Neural cell (in vitro differentiated cells): ENCODE measurements at regions not wholly inside any gene's neighbourhood (a gene's known extent, or its start where the extent isn't known, plus 50 kb on each side); places are given as distances from the start of the nearest gene placed in this dataset.

Source experiments
- H2AFZ ChIP-seq: fragments of 200-600, 300-800 bp; sonication (generic), shearing (Covaris generic); 2 replicates; pipeline ENCODE4 v1.6.0; 2014; ENCODE audit warnings: low read depth, mild to moderate bottlenecking, antibody characterized with exemption, low read length, moderate library complexity
- H3F3A ChIP-seq: fragments of 200-600 bp; shearing (Covaris generic); 2 replicates; pipeline ENCODE4 v1.6.1; 2016; ENCODE audit warnings: mild to moderate bottlenecking, moderate library complexity, mixed read lengths, antibody characterized with exemption, low read length; ENCODE audit not compliant: insufficient read depth, poor library complexity, severe bottlenecking
- H3K27ac ChIP-seq: fragments of 200-600, 300-800 bp; sonication (generic), shearing (Covaris generic); 2 replicates; pipeline ENCODE4 v1.5.1; 2014; ENCODE audit warnings: mild to moderate bottlenecking, low read length, moderate library complexity
- H3K27me3 ChIP-seq: fragments of 300-800, 200-600 bp; sonication (generic), shearing (Covaris generic); 2 replicates; pipeline ENCODE4 v1.6.0; 2014; ENCODE audit warnings: mild to moderate bottlenecking, low read depth, low read length, moderate library complexity; ENCODE audit not compliant: insufficient read depth
- H3K36me3 ChIP-seq: fragments of 300-800, 200-600 bp; sonication (generic), shearing (Covaris generic); 2 replicates; pipeline ENCODE4 v1.5.1; 2014; ENCODE audit warnings: mild to moderate bottlenecking, antibody characterized with exemption, low read length, moderate library complexity; ENCODE audit not compliant: insufficient read depth
- H3K4me2 ChIP-seq: fragments of 300-800, 200-600 bp; sonication (generic), shearing (Covaris generic); 2 replicates; pipeline ENCODE4 v1.6.0; 2014; ENCODE audit warnings: mild to moderate bottlenecking, low read length
- H3K4me3 ChIP-seq: fragments of 300-800, 200-600 bp; sonication (generic), shearing (Covaris generic); 2 replicates; pipeline ENCODE4 v1.5.1; 2014; ENCODE audit warnings: mild to moderate bottlenecking, low read length, moderate library complexity
- H3K79me2 ChIP-seq: fragments of 200-600 bp; shearing (Covaris generic); replicated peaks from 2 replicates; pipeline ENCODE4 v1.6.0; 2014; ENCODE audit warnings: mild to moderate bottlenecking, low read length, moderate library complexity; ENCODE audit not compliant: insufficient read depth
- H3K9ac ChIP-seq: fragments of 300-800, 200-600 bp; sonication (generic), shearing (Covaris generic); 2 replicates; pipeline ENCODE4 v1.6.1; 2016; ENCODE audit warnings: mild to moderate bottlenecking, low read length, mixed read lengths
- H3K9me2 ChIP-seq: fragments of 200-600 bp; shearing (Covaris generic); 2 replicates; pipeline ENCODE4 v1.6.1; 2016; ENCODE audit warnings: mild to moderate bottlenecking, low read length, mixed read lengths; ENCODE audit not compliant: insufficient read depth
- H3K9me3 ChIP-seq: fragments of 200-600, 300-800 bp; sonication (generic), shearing (Covaris generic); 2 replicates; pipeline ENCODE4 v1.6.1; 2016; ENCODE audit warnings: mild to moderate bottlenecking, mixed run types, low read length, moderate library complexity, mixed read lengths
- H4K20me1 ChIP-seq: fragments of 200-600 bp; shearing (Covaris generic); 2 replicates; pipeline ENCODE4 v1.6.1; 2016; ENCODE audit warnings: mild to moderate bottlenecking, mixed run types; ENCODE audit not compliant: insufficient read depth
- EP300 ChIP-seq: fragments of 450-650 bp; conservative IDR thresholded peaks from 2 replicates; pipeline ENCODE4 v1.6.1; 2014; ENCODE audit warnings: antibody characterized with exemption, mild to moderate bottlenecking, moderate library complexity; ENCODE audit not compliant: poor library complexity, severe bottlenecking
- EZH2 ChIP-seq: fragments of 200-600, 300-800 bp; shearing (Covaris generic), sonication (generic); IDR thresholded peaks from 2 replicates; pipeline ENCODE4 v1.6.1; 2014; ENCODE audit warnings: antibody characterized with exemption, low read length, borderline replicate concordance, mild to moderate bottlenecking; ENCODE audit not compliant: insufficient read depth, poor library complexity, severe bottlenecking
- MXI1 ChIP-seq: fragments of 450-650 bp; conservative IDR thresholded peaks from 2 replicates; pipeline ENCODE4 v1.6.1; 2014; ENCODE audit warnings: antibody characterized with exemption, mild to moderate bottlenecking; ENCODE audit not compliant: poor library complexity, severe bottlenecking
- POLR2AphosphoS5 ChIP-seq: IDR thresholded peaks from 2 replicates; pipeline ENCODE4 v1.6.1; 2012
- RAD21 ChIP-seq: fragments of 450-650 bp; conservative IDR thresholded peaks from 2 replicates; pipeline ENCODE4 v1.6.1; 2014; ENCODE audit warnings: antibody characterized with exemption, mild to moderate bottlenecking, moderate library complexity
- SMC3 ChIP-seq: fragments of 450-650 bp; conservative IDR thresholded peaks from 2 replicates; pipeline ENCODE4 v1.6.1; 2014; ENCODE audit warnings: antibody characterized with exemption, mild to moderate bottlenecking, moderate library complexity; ENCODE audit not compliant: poor library complexity
- TAF1 ChIP-seq: IDR thresholded peaks from 2 replicates; pipeline ENCODE4 v1.6.1; 2012; ENCODE audit warnings: low read depth
- TF ChIP-seq, protein P1 (sequence below): fragments of 450-650 bp; IDR thresholded peaks from 2 replicates; pipeline ENCODE4 v1.5.1; 2014; ENCODE audit warnings: antibody characterized with exemption, mild to moderate bottlenecking, moderate library complexity; ENCODE audit not compliant: poor library complexity, severe bottlenecking
- TF ChIP-seq, protein P2 (sequence below): IDR thresholded peaks from 2 replicates; pipeline ENCODE4 v1.6.1; 2012; ENCODE audit warnings: borderline replicate concordance

DNA sequence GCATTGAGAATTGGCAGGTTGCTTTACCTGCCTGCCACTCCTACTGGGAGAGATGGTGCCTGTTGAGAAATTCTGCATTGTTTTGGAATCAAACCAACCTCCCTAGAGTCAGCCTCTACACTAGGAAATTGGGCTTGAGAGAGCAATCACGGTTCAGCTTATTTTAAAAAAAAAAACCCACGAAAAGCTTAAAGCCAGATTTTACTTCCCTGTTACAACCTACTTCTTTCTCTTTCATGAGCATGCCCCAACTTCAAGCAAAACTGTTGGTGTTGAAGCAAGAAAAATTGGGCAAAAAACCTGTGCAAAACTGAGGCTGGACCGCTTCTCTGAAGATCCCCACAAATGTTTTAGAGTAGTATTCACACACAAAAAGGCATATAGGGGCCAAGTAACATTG, 134.6 kb upstream of the ZEB2 start:
- Histone ChIP-seq H3K9me2 (no peaks in the 10 kb centered on the region), H3K4me2 (no peak overlapping the region), H3K36me3 (no peaks in the 10 kb centered on the region), H3K4me3 (no peak overlapping the region), H3K9me3 (no peaks in the 10 kb centered on the region), H4K20me1 (no peaks in the 10 kb centered on the region), H3K27ac (no peak overlapping the region), H3K79me2 (no peaks in the 10 kb centered on the region), H3K27me3 (no peaks in the 10 kb centered on the region), H3F3A (no peaks in the 10 kb centered on the region), H2AFZ (no peak overlapping the region), H3K9ac (no peak overlapping the region)
- no peak for TF ChIP-seq EP300
- TF ChIP-seq, protein P1, sequence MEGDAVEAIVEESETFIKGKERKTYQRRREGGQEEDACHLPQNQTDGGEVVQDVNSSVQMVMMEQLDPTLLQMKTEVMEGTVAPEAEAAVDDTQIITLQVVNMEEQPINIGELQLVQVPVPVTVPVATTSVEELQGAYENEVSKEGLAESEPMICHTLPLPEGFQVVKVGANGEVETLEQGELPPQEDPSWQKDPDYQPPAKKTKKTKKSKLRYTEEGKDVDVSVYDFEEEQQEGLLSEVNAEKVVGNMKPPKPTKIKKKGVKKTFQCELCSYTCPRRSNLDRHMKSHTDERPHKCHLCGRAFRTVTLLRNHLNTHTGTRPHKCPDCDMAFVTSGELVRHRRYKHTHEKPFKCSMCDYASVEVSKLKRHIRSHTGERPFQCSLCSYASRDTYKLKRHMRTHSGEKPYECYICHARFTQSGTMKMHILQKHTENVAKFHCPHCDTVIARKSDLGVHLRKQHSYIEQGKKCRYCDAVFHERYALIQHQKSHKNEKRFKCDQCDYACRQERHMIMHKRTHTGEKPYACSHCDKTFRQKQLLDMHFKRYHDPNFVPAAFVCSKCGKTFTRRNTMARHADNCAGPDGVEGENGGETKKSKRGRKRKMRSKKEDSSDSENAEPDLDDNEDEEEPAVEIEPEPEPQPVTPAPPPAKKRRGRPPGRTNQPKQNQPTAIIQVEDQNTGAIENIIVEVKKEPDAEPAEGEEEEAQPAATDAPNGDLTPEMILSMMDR = no peak
- no peak for TF ChIP-seq EZH2
- no peak for TF ChIP-seq TAF1
- no peak for TF ChIP-seq POLR2AphosphoS5
- TF ChIP-seq, protein P2, sequence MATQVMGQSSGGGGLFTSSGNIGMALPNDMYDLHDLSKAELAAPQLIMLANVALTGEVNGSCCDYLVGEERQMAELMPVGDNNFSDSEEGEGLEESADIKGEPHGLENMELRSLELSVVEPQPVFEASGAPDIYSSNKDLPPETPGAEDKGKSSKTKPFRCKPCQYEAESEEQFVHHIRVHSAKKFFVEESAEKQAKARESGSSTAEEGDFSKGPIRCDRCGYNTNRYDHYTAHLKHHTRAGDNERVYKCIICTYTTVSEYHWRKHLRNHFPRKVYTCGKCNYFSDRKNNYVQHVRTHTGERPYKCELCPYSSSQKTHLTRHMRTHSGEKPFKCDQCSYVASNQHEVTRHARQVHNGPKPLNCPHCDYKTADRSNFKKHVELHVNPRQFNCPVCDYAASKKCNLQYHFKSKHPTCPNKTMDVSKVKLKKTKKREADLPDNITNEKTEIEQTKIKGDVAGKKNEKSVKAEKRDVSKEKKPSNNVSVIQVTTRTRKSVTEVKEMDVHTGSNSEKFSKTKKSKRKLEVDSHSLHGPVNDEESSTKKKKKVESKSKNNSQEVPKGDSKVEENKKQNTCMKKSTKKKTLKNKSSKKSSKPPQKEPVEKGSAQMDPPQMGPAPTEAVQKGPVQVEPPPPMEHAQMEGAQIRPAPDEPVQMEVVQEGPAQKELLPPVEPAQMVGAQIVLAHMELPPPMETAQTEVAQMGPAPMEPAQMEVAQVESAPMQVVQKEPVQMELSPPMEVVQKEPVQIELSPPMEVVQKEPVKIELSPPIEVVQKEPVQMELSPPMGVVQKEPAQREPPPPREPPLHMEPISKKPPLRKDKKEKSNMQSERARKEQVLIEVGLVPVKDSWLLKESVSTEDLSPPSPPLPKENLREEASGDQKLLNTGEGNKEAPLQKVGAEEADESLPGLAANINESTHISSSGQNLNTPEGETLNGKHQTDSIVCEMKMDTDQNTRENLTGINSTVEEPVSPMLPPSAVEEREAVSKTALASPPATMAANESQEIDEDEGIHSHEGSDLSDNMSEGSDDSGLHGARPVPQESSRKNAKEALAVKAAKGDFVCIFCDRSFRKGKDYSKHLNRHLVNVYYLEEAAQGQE = no peak
- no peak for TF ChIP-seq SMC3
- TF ChIP-seq MXI1 = no peak
- TF ChIP-seq RAD21 = no peak

DNA sequence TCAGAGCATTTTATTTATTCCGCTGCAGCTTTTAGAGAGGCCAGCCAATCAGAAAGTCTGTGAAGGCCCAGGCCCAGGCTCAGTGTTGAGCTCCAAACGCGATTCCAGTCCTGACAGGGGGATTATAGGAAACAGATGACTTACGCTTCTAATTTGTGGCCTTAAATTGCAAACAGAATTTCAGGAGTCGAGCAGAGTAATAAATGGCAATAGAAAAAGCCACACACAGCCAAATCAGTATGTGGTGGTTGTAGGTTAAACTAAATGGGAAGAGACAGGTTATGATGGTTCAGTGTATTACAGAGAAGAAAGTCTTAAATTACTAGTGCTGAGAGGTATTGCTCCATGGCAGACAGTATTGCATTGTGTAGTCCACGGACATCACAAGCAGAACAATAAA, 131.0 kb upstream of the ZEB2 start:
- H3K36me3 ChIP-seq = no peaks in the 10 kb centered on the region
- H2AFZ ChIP-seq = no peak overlapping the region
- H3K9ac ChIP-seq = no peak overlapping the region
- H3K9me3 ChIP-seq = no peaks in the 10 kb centered on the region
- no peaks in the 10 kb centered on the region for H3F3A ChIP-seq
- H3K27ac ChIP-seq = no peak overlapping the region
- H3K4me2 ChIP-seq = no peak overlapping the region
- no peaks in the 10 kb centered on the region for H3K9me2 ChIP-seq
- H4K20me1 ChIP-seq = no peaks in the 10 kb centered on the region
- H3K27me3 ChIP-seq = no peaks in the 10 kb centered on the region
- H3K4me3 ChIP-seq = no peak overlapping the region
- no peaks in the 10 kb centered on the region for H3K79me2 ChIP-seq
- TF ChIP-seq, protein P2 = no peak
- TF ChIP-seq, protein P1 = no peak
- TF ChIP-seq SMC3 (no peak), POLR2AphosphoS5 (no peak), TAF1 (no peak), MXI1 (no peak), EP300 (no peak)
